CD4-positive, alpha-beta T cell treated with Interleukin-6 for 4 hours (primary cell): ENCODE measurements at regions not wholly inside any gene's neighbourhood (a gene's known extent, or its start where the extent isn't known, plus 50 kb on each side); places are given as distances from the start of the nearest gene placed in this dataset.

Experiments
- DNase-seq: peaks from one replicate; pipeline ENCODE4 v3.0.0-alpha.2; 2020; ENCODE audit warnings: mixed read lengths

DNA sequence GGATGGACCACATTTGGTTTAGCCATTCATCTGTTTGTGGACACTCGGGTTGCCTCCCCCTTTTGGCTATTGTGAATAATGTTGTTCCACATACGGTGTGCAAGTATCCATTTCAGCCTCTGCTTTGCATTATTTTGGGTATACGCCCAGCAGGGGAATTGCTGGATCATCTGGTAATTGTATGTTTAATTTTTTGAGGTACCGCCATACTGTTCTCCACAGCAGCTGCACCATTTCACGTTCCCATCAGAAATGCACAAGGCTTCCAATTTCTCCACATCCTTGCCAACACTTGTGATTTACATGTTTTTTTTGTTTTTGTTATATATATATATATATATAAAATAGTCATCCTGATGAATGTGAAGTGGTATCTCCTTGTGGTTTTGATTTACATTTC is 54.6 kb upstream of the TWIST2 start:
- DNase-seq = no peak

DNA sequence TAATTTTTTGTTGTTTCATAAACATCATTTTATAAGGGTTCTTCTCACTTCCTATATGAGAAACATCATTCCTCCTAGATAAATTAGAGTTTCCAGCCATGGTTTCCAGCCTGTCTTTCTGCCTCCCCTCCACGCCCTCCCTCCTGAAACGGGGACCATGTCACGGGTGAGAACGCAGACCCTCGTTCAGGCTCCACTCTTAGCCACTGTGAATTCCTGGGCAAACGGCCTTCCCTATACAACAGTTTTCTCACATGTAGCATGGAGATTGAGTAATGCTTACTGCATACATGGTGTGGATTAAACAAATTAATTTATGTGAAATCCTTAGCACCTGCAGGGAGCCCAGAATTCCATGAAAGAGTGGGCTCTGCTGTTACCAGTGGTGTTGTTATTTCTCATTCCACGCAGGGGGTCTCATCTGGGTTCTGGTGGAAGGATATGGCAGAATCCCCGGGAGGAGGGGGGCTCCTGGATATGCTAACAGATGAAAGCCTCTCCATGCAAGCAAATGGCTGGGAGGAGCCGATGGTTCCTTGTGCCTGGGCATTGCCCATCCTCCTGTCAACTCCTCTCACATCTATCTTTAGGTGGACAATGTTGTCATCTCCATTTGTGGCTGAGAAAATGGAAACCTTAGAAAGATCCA is 54.0 kb upstream of the TWIST2 start:
- DNase-seq = no peak

DNA sequence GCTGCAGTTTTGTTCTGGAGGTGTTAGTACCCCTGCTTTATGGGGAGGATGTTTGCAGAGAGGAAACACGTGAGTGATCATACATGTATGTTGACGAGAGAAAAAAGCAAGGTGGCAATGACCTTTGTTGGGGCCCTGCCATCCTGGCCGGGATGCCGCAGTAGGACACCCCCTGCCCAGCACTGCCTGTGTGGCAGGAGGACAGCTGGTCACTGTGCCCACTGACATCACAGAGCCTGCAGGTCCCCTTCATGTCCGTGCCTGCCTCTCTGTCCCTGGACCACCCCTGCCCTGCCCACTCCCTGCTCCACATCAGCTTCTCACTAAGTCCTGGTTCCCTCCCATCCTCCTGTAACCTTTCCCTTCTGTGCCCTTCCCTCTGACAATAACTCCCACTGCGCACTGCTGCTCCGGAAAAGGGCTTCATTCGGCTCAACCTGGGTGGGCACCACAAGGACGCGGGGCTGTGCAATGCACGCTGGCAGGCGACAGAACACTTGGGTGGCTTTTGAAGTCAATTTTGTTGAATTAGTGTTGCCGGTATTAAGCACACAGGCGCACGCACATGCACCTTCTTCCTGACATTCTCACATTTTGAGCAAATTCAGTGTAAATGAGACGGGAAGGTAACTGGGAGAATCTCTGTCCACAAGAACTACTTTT is 51.5 kb upstream of the TWIST2 start:
- no peak for DNase-seq

DNA sequence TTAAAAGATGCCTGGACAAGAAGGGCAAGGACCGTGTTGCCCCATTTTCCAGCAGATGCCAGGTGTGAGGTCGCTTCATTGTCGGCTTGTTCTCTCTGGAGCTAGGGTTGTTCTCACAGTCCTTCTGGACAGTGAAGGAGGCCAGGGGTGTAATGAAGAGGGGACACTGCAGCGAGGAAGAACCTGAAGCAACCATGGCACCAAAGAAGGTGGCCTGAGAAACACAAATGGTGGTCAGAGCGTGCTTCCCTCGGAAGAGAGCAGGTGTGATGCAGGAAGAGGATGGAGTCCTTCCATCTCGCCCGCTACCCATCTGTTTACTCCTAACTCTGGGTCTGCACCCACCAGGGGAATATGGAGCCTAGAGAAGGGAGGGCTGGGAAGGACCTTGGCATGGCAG is 50.3 kb upstream of the TWIST2 start:
- no peak for DNase-seq
